ENCODE measurements at regions not wholly inside any gene's neighbourhood (a gene's known extent, or its start where the extent isn't known, plus 50 kb on each side); places are given as distances from the start of the nearest gene placed in this dataset.
A peak's percentile ranks its signal among the peaks of the same experiment; 100 is the strongest.

DNA sequence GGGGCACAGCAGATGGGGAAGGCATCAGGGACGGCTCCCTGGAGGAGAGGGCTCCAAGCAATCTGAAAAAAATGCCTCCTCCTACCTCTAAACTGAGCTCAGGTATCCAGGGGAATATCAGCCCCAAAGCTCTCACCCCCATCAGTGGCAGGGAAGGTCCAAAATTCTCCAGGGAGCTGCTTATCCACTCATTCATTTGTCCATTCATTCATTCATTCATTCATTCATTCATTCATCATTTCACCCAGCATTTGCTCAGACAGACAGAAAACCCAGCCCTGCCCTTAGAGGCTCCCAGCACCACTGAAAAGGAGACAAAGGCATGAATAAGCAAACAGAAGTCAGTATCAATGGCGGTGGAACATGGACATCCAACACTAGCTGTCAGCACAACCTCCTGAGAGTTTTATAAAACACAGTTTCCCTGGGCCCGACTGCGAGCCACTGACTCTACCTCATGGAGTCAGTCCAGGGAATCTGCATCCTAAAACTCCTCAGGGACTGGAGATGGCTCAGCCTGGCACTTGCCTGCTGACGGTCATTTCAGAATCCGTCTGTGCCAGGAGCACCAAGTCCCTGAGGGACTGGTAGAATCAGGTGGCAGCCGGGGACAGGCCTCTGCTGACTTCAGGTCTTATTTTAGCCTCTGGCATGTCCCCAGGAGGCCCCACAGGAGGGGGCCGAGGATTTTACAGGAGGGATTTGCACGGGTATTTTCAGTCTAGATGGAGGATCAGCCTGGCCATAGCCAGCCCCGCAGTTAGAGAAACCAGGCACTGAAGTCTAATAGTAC, 164.6 kb downstream of the MN1 start:
- H2BK5ac ChIP-seq (ENCODE audit: low read depth, low read length): no peak overlapping the region
- no peak overlapping the region for H3K23ac ChIP-seq (ENCODE audit: insufficient read length)
- peaks cover 2% of the 10 kb centered on the region; the same call in 1 of the 2 replicates for H3K23me2 ChIP-seq (ENCODE audit: low read depth, low read length)
- H4K8ac ChIP-seq (ENCODE audit: extremely low read depth, insufficient read depth, low read length): no peak overlapping the region
- no peak overlapping the region for H3K56ac ChIP-seq (replicated peaks; ENCODE audit: insufficient read length, low read depth, low read length)
- peak overlapping the region; percentile 4; the same call in 1 of the 2 replicates for H3K18ac ChIP-seq (ENCODE audit: extremely low read depth, low read length)
- no peak overlapping the region for H3K4me2 ChIP-seq (ENCODE audit: insufficient read depth in 1 of 2, low read depth in 2 of 2, low read length in 2 of 2)
- no peaks in the 10 kb centered on the region for H3K79me1 ChIP-seq (ENCODE audit: low read depth, low read length)
- no peaks in the 10 kb centered on the region for H3K9me3 ChIP-seq (ENCODE audit: insufficient read depth in 2 of 2, low read depth in 1 of 2, low read length in 1 of 2)
- WGBS, 2 experiments (ENCODE audit: extremely low coverage in 1 of 2, insufficient coverage in 1 of 2, insufficient read length in 1 of 2, insufficient replicate concordance in 2 of 2, low coverage in 1 of 2, low lambda C conversion rate in 2 of 2, missing lambda C conversion rate in 1 of 2): 80% methylated on average over 10 of the region's 10 CpGs; no CpG with 5 or more reads in 1 of the 2 experiments
- DNase-seq (ENCODE audit: low read depth in 1 of 2, low spot score in 2 of 2): no peak
- H3K4me1 ChIP-seq (replicated peaks in 1 of 4; ENCODE audit: control insufficient read depth in 3 of 4, insufficient read depth in 4 of 4, low read length in 3 of 4): peaks cover 12 to 35% (median 22%) of the 10 kb centered on the region in 4 experiments
- H2AK5ac ChIP-seq (ENCODE audit: low read depth, low read length): no peak overlapping the region
- H2BK12ac ChIP-seq (ENCODE audit: low read depth, low read length): peak overlapping the region; percentile 10; the same call in 1 of the 2 replicates
- H2BK15ac ChIP-seq (ENCODE audit: low read length): peak overlapping the region; percentile 40; the same call in 1 of the 2 replicates
- peak overlapping the region; percentile 39 for H2BK120ac ChIP-seq (replicated peaks; ENCODE audit: low read depth, low read length)
- H2BK20ac ChIP-seq (ENCODE audit: low read length): peak overlapping the region; percentile 87; the same call in 1 of the 2 replicates
- no peaks in the 10 kb centered on the region for H3K36me3 ChIP-seq (ENCODE audit: control insufficient read depth in 2 of 4, insufficient read depth in 4 of 4, low read length in 3 of 4)
- no peak for FAIRE-seq
- TF ChIP-seq SIX5 (IDR thresholded peaks at IDR 0.05; ENCODE audit: low read depth, low read length): no peak
- TF ChIP-seq RXRA (IDR thresholded peaks at IDR 0.05; ENCODE audit: insufficient read depth, low read depth, low read length): no peak
- TF ChIP-seq JUND (IDR thresholded peaks at IDR 0.05; ENCODE audit: low read length): no peak
- H3K27ac ChIP-seq (ENCODE audit: low read depth, low read length): no peak overlapping the region
- H3K9ac ChIP-seq (replicated peaks in 1 of 4; ENCODE audit: extremely low read depth in 1 of 4, low read depth in 3 of 4, low read length in 3 of 4): no peak overlapping the region
- H3K4me3 ChIP-seq (ENCODE audit: extremely low read depth in 1 of 4, insufficient read depth in 2 of 4, low read depth in 3 of 4, low read length in 4 of 4): no peak overlapping the region
- no peaks in the 10 kb centered on the region for H3K79me2 ChIP-seq (ENCODE audit: control insufficient read depth in 1 of 2, insufficient read depth in 2 of 2, low read length in 2 of 2)
- no peak overlapping the region for H2AFZ ChIP-seq (ENCODE audit: low read length)
- H3K27me3 ChIP-seq (replicated peaks in 1 of 4; ENCODE audit: control insufficient read depth in 3 of 4, extremely low read depth in 1 of 4, insufficient read depth in 3 of 4, low read length in 3 of 4): peaks cover 0 to 2% (median under 1%) of the 10 kb centered on the region in 4 experiments; a peak in 1 of 7 replicates
- no peaks in the 10 kb centered on the region for H4K20me1 ChIP-seq (replicated peaks in 1 of 2; ENCODE audit: control insufficient read depth in 1 of 2, insufficient read depth in 2 of 2, low read length in 2 of 2)
- ChIA-PET CTCF (ENCODE audit: partially characterized antibody) (interaction anchor here (0.7 to 1.4 kb wide), 3 partner anchors 10 to 33 kb away, joined by 3 to 4 read pairs (median 3); no protein-coding TSS in a partner anchor), POLR2A (ENCODE audit: partially characterized antibody) (interaction anchor here (1.4 to 1.5 kb wide), 2 partner anchors 28 to 34 kb away, joined by 3 to 4 read pairs; no protein-coding TSS in a partner anchor)
- no peak overlapping the region for H3K4ac ChIP-seq (replicated peaks; ENCODE audit: insufficient read length, low read depth, low read length)
- H4K91ac ChIP-seq (replicated peaks; ENCODE audit: insufficient read length, low read length): peak overlapping the region; percentile 34
- peak overlapping the region; percentile 63 for H4K5ac ChIP-seq (ENCODE audit: insufficient read length, low read depth, low read length)
- peak overlapping the region; percentile 24 for H3K14ac ChIP-seq (ENCODE audit: insufficient read length)

Measured in H1 (cell line).